ENCODE measurements at regions not wholly inside any gene's neighbourhood (a gene's known extent, or its start where the extent isn't known, plus 50 kb on each side); places are given as distances from the start of the nearest gene placed in this dataset.

GRCh38 chr2:65791404-65791975 lies 359.1 kb upstream of the SPRED2 start:
- DNase-seq (ENCODE audit: low read depth) = no peak
- H3K4me3 ChIP-seq (ENCODE audit: low read depth, low read length) = no peak overlapping the region
- no peak for TF ChIP-seq POLR2A (IDR thresholded peaks at IDR 0.05; ENCODE audit: extremely low read depth, insufficient read length)
- no peak for TF ChIP-seq CTCF (IDR thresholded peaks at IDR 0.05; ENCODE audit: low read depth, low read length)
- TF ChIP-seq MYC (IDR thresholded peaks at IDR 0.05; ENCODE audit: low read depth, low read length) = no peak
- TF ChIP-seq MAX (IDR thresholded peaks at IDR 0.05; ENCODE audit: low read depth, low read length) = no peak

- TF ChIP-seq POLR2A (IDR thresholded peaks at IDR 0.05; ENCODE audit: extremely low read depth, insufficient read length) = no peak
- no peak for TF ChIP-seq CTCF (IDR thresholded peaks at IDR 0.05; ENCODE audit: low read depth, low read length)
- DNase-seq (ENCODE audit: low read depth) = no peak
- H3K4me3 ChIP-seq (ENCODE audit: low read depth, low read length) = no peak overlapping the region
Measured at GRCh38 chr2:65790676-65790935, 358.2 kb upstream of the SPRED2 start.

- TF ChIP-seq MAX (IDR thresholded peaks at IDR 0.05; ENCODE audit: low read depth, low read length) (no peak), CTCF (IDR thresholded peaks at IDR 0.05; ENCODE audit: low read depth, low read length) (no peak), POLR2A (IDR thresholded peaks at IDR 0.05; ENCODE audit: extremely low read depth, insufficient read length) (no peak), MYC (IDR thresholded peaks at IDR 0.05; ENCODE audit: low read depth, low read length) (no peak)
Measured at GRCh38 chr2:65789923-65790675, 357.7 kb upstream of the SPRED2 start.

GRCh38 chr2:65788556-65788955 lies 356.2 kb upstream of the SPRED2 start:
- DNase-seq (ENCODE audit: low read depth) = no peak
- H3K4me3 ChIP-seq (ENCODE audit: low read depth, low read length) = no peak overlapping the region
- TF ChIP-seq MYC (IDR thresholded peaks at IDR 0.05; ENCODE audit: low read depth, low read length) (no peak), CTCF (IDR thresholded peaks at IDR 0.05; ENCODE audit: low read depth, low read length) (no peak), MAX (IDR thresholded peaks at IDR 0.05; ENCODE audit: low read depth, low read length) (no peak), POLR2A (IDR thresholded peaks at IDR 0.05; ENCODE audit: extremely low read depth, insufficient read length) (no peak)

More at GRCh38 chr2:65789923-65790675, 357.7 kb upstream of the SPRED2 start:
- no peak overlapping the region for H3K4me3 ChIP-seq (ENCODE audit: low read depth, low read length)
- no peak for DNase-seq (ENCODE audit: low read depth)

- no peak overlapping the region for H3K4me3 ChIP-seq (ENCODE audit: low read depth, low read length)
- DNase-seq (ENCODE audit: low read depth) = no peak
- no peak for TF ChIP-seq POLR2A (IDR thresholded peaks at IDR 0.05; ENCODE audit: extremely low read depth, insufficient read length)
Measured at GRCh38 chr2:65786765-65787164, 354.4 kb upstream of the SPRED2 start.

GRCh38 chr2:65786007-65786717 lies 353.8 kb upstream of the SPRED2 start:
- no peak for DNase-seq (ENCODE audit: low read depth)
- no peak overlapping the region for H3K4me3 ChIP-seq (ENCODE audit: low read depth, low read length)
- TF ChIP-seq POLR2A (IDR thresholded peaks at IDR 0.05; ENCODE audit: extremely low read depth, insufficient read length) (no peak), CTCF (IDR thresholded peaks at IDR 0.05; ENCODE audit: low read depth, low read length) (no peak), MAX (IDR thresholded peaks at IDR 0.05; ENCODE audit: low read depth, low read length) (no peak), MYC (IDR thresholded peaks at IDR 0.05; ENCODE audit: low read depth, low read length) (no peak)

Data from NB4 (cell line).